HG03378 (cell line): ENCODE measurements at regions not wholly inside any gene's neighbourhood (a gene's known extent, or its start where the extent isn't known, plus 50 kb on each side); places are given as distances from the start of the nearest gene placed in this dataset.
"Not testable (repeated sequence)": the region's sequence is repeated elsewhere in the genome, so short reads cannot be mapped to it uniquely, and the experiment has no call there.

ENCODE experiments used
- ATAC-seq: cut with Tn5 transposase; IDR thresholded peaks from one replicate; pipeline ENCODE4 v1.9.1; 2021; ENCODE audit warnings: mild to moderate bottlenecking, moderate library complexity; ENCODE audit not compliant: unreplicated experiment

DNA sequence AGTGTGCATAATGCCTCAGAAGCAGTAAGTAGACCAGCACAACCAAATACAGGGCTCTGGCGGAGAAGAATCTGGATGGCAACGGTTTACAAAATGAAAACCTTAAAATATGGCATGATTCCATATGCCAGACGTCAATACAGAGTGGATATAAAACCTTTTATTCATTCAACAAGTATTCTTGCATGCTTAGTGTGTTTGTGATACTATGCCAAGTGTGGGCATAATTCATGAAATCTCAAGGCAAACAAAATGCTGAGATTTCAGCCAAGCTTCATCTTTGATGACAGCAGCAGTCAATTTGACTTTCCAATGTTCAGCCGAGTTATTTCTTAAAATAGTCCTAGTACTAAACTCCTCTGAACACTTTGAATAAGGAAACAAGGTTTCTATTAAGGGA, 119.4 kb downstream of the CD24 start:
- ATAC-seq: no peak

GRCh38 chr6:106849676-106850332, 124.7 kb downstream of the CD24 start:
- ATAC-seq: no peak

DNA sequence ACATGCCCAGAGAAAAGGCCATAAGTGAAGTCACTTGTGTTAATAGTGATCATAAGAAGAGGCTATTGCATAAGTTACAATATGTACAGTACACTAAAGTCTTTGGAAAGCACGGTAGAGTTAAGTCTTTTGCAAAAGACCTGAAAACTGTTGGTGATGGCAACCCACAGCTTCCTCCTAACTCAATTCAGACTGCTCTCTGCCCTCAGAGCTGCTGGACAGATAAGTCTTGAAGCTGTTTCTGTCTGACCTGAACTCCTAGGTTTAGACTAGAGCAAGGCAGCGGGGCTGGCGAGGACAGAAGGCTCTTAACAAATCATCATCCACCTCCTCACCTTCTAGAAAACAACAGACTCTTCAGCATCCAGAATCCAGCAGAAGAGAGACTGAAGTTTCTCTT, 125.4 kb downstream of the CD24 start:
- no peak for ATAC-seq

GRCh38 chr6:106847116-106847515, 127.4 kb downstream of the CD24 start:
- no peak for ATAC-seq

DNA sequence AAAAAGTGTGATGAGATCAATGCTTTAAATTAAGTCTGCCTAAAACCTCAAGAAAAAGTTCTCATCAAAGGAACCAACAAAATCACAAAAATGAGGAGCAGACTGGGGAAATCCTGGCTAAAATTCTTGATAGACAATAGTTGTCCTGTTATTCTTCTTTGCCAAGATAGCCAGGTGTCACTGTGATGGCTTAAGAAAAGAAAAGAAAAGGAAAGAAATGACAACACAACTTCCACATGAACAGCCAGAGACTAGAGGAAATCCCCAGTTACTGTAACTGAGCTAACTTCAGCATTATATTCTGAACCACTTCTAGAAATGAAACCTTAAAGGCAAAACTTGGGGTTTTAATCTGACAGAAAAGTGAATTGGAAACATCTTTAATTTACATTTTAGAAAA, 129.6 kb downstream of the CD24 start:
- peak; percentile 65 for ATAC-seq

DNA sequence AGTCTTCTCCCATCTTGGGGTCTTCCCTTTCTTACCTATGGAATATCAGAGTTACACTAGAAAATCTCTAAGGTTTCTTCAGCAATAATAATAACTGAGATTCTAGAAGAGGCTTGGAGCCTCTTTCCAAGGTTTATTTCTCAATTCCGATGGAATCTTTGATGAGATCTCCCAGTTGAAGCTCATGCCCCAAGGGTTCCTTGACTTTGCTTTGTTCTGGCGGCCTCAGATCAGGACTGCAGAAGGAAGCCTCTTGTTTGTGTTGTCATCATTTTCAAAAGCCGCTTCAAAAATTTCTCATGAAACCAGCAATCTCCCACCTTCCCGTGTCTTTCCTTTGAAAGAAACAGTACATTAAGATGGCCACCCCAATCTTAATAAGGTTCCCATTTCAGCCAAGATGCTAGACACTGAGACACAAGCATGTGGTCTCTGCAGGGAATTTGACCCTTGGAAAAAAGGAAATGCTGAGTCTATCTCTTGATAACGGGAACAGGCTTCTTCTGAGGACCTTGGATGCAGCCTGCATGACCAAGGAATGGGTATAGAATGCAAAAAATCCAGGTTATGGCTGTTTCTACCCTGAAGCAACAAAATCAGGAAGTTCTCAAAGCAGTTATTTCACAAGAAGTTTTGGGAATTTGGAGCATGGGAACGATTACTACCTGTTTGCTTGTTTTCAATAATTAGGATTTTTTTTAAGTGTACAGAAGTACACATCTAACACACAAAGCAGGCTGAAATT, 141.6 kb downstream of the CD24 start:
- no peak for ATAC-seq

- no peak for ATAC-seq
Measured at GRCh38 chr6:106830930-106831329, 143.6 kb downstream of the CD24 start.

GRCh38 chr6:106829451-106829850, 145.1 kb downstream of the CD24 start:
- ATAC-seq: no peak

- no peak for ATAC-seq
Measured at GRCh38 chr6:106827081-106827480, 147.4 kb downstream of the CD24 start.

GRCh38 chr6:106825156-106825555, 149.4 kb downstream of the CD24 start:
- no peak for ATAC-seq

GRCh38 chr6:106823732-106824351, 150.7 kb downstream of the CD24 start:
- ATAC-seq: no peak

DNA sequence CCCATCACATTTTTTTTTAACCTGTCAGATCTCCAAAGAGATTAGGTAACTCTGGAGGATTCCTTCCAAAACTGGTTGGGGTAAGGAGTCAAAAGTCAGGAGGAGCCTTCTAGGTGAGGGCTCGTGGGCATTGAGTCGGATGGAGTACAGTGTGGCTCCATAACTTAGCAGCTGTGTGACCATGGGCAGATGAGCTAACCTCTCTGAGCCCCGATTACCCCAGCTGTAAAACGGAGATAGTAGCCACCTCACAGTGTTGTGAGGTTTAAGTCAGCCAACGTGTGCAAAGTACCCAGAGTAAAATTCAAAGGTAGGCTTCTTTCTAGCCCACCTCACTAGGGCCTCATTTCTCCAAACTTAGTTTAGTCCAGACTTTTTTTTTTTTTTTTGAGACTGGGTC, 151.5 kb downstream of the CD24 start:
- ATAC-seq: no peak

- no peak for ATAC-seq
Measured at GRCh38 chr6:106820412-106820852, 154.1 kb downstream of the CD24 start.

DNA sequence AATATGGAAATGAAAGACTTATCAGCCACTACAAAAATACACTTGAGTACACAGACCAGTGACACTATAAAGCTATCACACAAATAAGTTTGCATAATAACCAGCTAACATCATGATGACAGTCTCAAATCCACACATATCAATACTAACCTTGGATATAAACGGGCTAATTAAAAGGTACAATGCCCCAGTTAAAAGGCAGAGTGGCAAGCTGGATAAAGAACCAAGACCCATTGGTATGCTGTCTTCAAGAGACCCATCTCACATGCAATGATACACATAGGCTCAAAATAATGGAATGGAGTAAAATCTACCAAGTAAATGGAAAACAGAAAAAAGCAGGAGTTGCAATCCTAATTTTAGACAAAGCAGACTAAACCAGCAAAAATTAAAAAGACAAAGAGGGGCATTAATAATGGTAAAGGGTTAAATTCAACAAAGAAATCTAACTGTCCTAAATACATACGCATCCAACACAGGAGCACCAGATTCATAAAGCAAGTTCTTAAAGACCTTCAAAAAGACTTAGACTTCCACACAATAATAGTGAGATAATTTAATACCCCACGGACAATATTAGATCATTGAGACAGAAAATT, 163.3 kb downstream of the CD24 start:
- no peak for ATAC-seq

DNA sequence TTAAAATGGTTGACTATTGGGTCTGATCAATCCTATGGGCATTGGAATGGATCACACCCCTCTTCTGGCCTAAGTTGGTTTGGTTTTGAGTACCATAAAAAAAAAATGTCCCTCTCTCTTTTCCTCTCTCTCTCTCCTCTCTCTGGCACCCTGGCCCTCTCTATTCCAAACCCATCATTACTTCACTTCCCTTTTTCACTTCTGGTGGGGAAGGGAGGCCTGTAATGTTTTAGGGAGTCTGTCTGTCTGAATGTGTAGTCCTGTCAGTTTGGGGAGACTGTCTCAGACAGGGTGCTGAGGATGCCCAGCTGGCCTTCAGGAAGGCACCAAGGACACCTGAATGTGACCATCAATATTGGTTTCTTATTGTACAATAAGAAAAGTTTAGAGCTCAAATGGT, 165.8 kb downstream of the CD24 start:
- no peak for ATAC-seq

DNA sequence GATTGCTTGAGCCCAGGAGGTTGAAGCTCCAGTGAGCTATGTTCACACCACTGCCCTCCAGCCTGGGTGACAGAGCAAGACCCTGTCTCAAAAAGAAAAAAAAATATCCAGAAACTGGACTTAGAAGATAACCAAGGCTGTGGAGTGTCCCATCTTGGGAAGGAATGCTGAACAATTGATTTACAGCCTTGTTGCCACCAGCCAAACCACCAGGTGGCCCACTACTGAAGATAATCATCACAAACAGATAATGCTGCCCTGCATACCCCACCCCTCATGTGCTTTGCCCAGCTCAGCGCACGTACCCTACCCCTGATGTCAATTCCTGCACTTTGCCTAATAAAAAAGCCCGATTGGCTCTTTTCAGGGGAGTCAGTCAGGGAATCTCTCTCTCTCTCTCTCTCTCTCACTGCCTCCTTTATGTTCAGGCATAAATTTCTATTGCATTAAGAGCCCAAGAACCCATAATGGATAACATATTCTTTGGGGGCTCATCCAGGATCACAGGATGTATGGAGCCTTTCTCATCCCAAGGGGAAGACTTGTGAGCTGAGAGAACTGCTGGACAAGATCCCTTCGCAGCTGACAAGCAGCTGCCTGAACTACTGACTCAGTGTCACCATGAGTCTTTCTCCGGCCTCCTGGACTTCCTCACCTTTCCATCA, 166.4 kb downstream of the CD24 start:
- ATAC-seq: no peak

GRCh38 chr6:106806253-106806652, 168.3 kb downstream of the CD24 start:
- not testable (repeated sequence) for ATAC-seq

GRCh38 chr6:106805771-106806170, 168.8 kb downstream of the CD24 start:
- ATAC-seq: no peak

DNA sequence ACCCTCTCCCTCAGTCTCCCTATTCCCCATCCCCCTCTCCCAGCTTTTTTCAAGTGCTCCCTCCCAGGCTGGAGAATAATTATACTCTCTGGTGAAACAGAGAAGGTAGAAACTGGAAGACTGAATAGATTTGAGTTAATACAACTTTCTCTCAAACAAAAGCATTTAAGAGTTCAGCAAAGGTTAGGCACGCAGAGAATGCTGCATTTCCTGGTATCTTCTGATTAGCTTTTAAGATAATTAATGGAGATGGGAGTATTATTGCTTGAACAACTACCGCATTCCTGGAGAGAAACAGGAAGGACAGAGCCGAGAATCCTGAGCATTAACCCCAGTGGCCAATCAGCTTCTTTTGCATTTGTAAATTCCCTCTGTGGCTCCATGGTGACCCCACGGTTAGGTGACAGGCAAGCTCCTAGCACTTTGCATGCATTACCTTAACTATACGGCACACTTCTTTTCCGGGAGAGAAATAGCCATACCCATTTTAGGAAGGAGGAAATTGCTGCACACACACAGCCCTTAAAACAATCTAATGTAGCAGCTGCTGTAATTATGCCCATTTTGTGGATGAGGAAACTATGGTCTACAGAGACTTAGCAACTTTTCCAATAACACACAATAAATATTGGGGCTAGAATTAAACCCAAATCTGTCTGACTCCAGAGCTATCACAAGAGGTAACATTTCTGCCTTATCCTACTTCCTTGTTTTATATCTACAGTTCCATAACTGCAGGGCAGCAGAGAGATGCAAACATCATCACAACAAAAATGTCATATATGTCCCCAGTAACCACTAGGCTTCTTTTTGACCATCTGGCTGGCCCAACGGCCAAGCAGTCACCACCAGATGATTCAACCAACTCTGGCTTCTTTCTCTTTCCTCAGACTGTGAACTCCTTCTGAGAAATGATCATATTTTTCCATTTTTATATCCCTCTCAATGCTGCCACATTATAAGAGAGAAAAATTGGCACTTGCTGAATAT, 169.9 kb downstream of the CD24 start:
- no peak for ATAC-seq

- no peak for ATAC-seq
Measured at GRCh38 chr6:106803188-106803587, 171.3 kb downstream of the CD24 start.
